ENCODE measurements at regions not wholly inside any gene's neighbourhood (a gene's known extent, or its start where the extent isn't known, plus 50 kb on each side); places are given as distances from the start of the nearest gene placed in this dataset.

- Histone ChIP-seq H3K4me1 (ENCODE audit: control insufficient read depth in 1 of 2, low read depth in 2 of 2) (no peaks in the 10 kb centered on the region), H3K36me3 (no peaks in the 10 kb centered on the region), H3K27me3 (replicated peaks; ENCODE audit: insufficient read depth) (no peaks in the 10 kb centered on the region), H3K4me3 (no peak overlapping the region), H3K9me3 (no peaks in the 10 kb centered on the region), H3K27ac (no peak overlapping the region)
- DNase-seq (ENCODE audit: low spot score) (no peak), ATAC-seq (ENCODE audit: insufficient number of reproducible peaks, low FRiP score, low read depth) (no peak)
- no peak for TF ChIP-seq CTCF (IDR thresholded peaks at IDR 0.05)
Measured at GRCh38 chr7:96899108-96899507, 106.2 kb upstream of the DLX6 start.

- Histone ChIP-seq H3K4me1 (ENCODE audit: control insufficient read depth in 1 of 2, low read depth in 2 of 2) (no peaks in the 10 kb centered on the region), H3K4me3 (no peak overlapping the region), H3K27me3 (replicated peaks; ENCODE audit: insufficient read depth) (no peaks in the 10 kb centered on the region), H3K9me3 (no peaks in the 10 kb centered on the region), H3K27ac (no peak overlapping the region), H3K36me3 (no peaks in the 10 kb centered on the region)
- ATAC-seq (ENCODE audit: insufficient number of reproducible peaks, low FRiP score, low read depth) (no peak), DNase-seq (ENCODE audit: low spot score) (no peak)
- no peak for TF ChIP-seq CTCF (IDR thresholded peaks at IDR 0.05)
Measured at GRCh38 chr7:96901822-96902445, 103.4 kb upstream of the DLX6 start.

GRCh38 chr7:96903906-96904305 lies 101.4 kb upstream of the DLX6 start:
- H3K27ac ChIP-seq: no peak overlapping the region
- no peak for DNase-seq (ENCODE audit: low spot score)

GRCh38 chr7:96910486-96910885 lies 94.9 kb upstream of the DLX6 start:
- Histone ChIP-seq H3K4me1 (ENCODE audit: control insufficient read depth in 1 of 2, low read depth in 2 of 2) (no peaks in the 10 kb centered on the region), H3K9me3 (no peaks in the 10 kb centered on the region), H3K36me3 (no peaks in the 10 kb centered on the region), H3K27me3 (replicated peaks; ENCODE audit: insufficient read depth) (no peaks in the 10 kb centered on the region), H3K27ac (no peak overlapping the region), H3K4me3 (no peak overlapping the region)
- TF ChIP-seq CTCF (IDR thresholded peaks at IDR 0.05): no peak
- DNase-seq (ENCODE audit: low spot score): no peak
- ATAC-seq (ENCODE audit: insufficient number of reproducible peaks, low FRiP score, low read depth): no peak

More at GRCh38 chr7:96903906-96904305, 101.4 kb upstream of the DLX6 start:
- Histone ChIP-seq H3K9me3 (no peaks in the 10 kb centered on the region), H3K4me3 (no peak overlapping the region), H3K27me3 (replicated peaks; ENCODE audit: insufficient read depth) (no peaks in the 10 kb centered on the region), H3K36me3 (no peaks in the 10 kb centered on the region), H3K4me1 (ENCODE audit: control insufficient read depth in 1 of 2, low read depth in 2 of 2) (no peaks in the 10 kb centered on the region)
- no peak for ATAC-seq (ENCODE audit: insufficient number of reproducible peaks, low FRiP score, low read depth)
- no peak for TF ChIP-seq CTCF (IDR thresholded peaks at IDR 0.05)

GRCh38 chr7:96915029-96915428 lies 90.3 kb upstream of the DLX6 start:
- Histone ChIP-seq H3K9me3 (no peaks in the 10 kb centered on the region), H3K4me1 (ENCODE audit: control insufficient read depth in 1 of 2, low read depth in 2 of 2) (no peaks in the 10 kb centered on the region), H3K4me3 (no peak overlapping the region), H3K27me3 (replicated peaks; ENCODE audit: insufficient read depth) (no peaks in the 10 kb centered on the region), H3K36me3 (no peaks in the 10 kb centered on the region), H3K27ac (no peak overlapping the region)
- DNase-seq (ENCODE audit: low spot score) (no peak), ATAC-seq (ENCODE audit: insufficient number of reproducible peaks, low FRiP score, low read depth) (no peak)
- TF ChIP-seq CTCF (IDR thresholded peaks at IDR 0.05): no peak

All from thoracic aorta (tissue), 2 donors.